Type B pancreatic cell (in vitro differentiated cells): ENCODE measurements at regions not wholly inside any gene's neighbourhood (a gene's known extent, or its start where the extent isn't known, plus 50 kb on each side); places are given as distances from the start of the nearest gene placed in this dataset.
A peak's percentile ranks its signal among the peaks of the same experiment; 100 is the strongest.

Experiments
- DNase-seq: peaks from one replicate; pipeline ENCODE4 v3.0.0; 2021; ENCODE audit warnings: mixed read lengths; ENCODE audit not compliant: unreplicated experiment; ENCODE audit errors: extremely low spot score
- H3K27ac Mint-ChIP-seq: 2 replicates; pipeline ENCODE4 v1.8.0; 2021; ENCODE audit warnings: mild to moderate bottlenecking, mixed read lengths
- H3K27me3 Mint-ChIP-seq: 2 replicates; pipeline ENCODE4 v1.8.0; 2021; ENCODE audit warnings: mixed read lengths
- H3K36me3 Mint-ChIP-seq: 2 replicates; pipeline ENCODE4 v1.8.0; 2021; ENCODE audit warnings: mixed read lengths
- H3K4me1 Mint-ChIP-seq: one replicate; pipeline ENCODE4 v1.8.0; 2021; ENCODE audit warnings: mixed read lengths; ENCODE audit not compliant: unreplicated experiment
- H3K4me3 Mint-ChIP-seq: 2 replicates; pipeline ENCODE4 v1.8.0; 2021; ENCODE audit warnings: mild to moderate bottlenecking, mixed read lengths
- H3K9me3 Mint-ChIP-seq: 2 replicates; pipeline ENCODE4 v1.8.0; 2021; ENCODE audit warnings: mixed read lengths
- CTCF ChIP-seq: fragments of 200-600 bp; sonication (generic); conservative IDR thresholded peaks from 2 replicates; pipeline ENCODE4 v1.5.0; 2021; ENCODE audit warnings: antibody characterized with exemption, mild to moderate bottlenecking

- Mint-ChIP-seq H3K4me1 (peaks cover 28% of the 10 kb centered on the region), H3K9me3 (peaks cover 5% of the 10 kb centered on the region), H3K27me3 (peaks cover 18% of the 10 kb centered on the region), H3K4me3 (no peak overlapping the region), H3K27ac (no peak overlapping the region), H3K36me3 (no peaks in the 10 kb centered on the region)
- DNase-seq, result no peak
- TF ChIP-seq CTCF, result no peak
Observed at GRCh38 chr10:78375854-78376785, 342.5 kb downstream of the RPS24 start.

GRCh38 chr10:78377356-78377755 is 343.7 kb downstream of the RPS24 start:
- no peaks in the 10 kb centered on the region for H3K36me3 Mint-ChIP-seq
- peaks cover 14% of the 10 kb centered on the region for H3K27me3 Mint-ChIP-seq
- peaks cover 5% of the 10 kb centered on the region for H3K9me3 Mint-ChIP-seq
- no peak for TF ChIP-seq CTCF
- no peak overlapping the region for H3K4me3 Mint-ChIP-seq
- no peak for DNase-seq
- peaks cover 25% of the 10 kb centered on the region for H3K4me1 Mint-ChIP-seq
- no peak overlapping the region for H3K27ac Mint-ChIP-seq

GRCh38 chr10:78378192-78378591 is 344.5 kb downstream of the RPS24 start:
- Mint-ChIP-seq H3K9me3 (peaks cover 5% of the 10 kb centered on the region), H3K36me3 (no peaks in the 10 kb centered on the region), H3K4me1 (peaks cover 22% of the 10 kb centered on the region), H3K4me3 (no peak overlapping the region), H3K27me3 (peaks cover 14% of the 10 kb centered on the region), H3K27ac (no peak overlapping the region)
- no peak for DNase-seq
- TF ChIP-seq CTCF, result no peak

- no peak for DNase-seq
- peak; percentile 75 for TF ChIP-seq CTCF
- H3K36me3 Mint-ChIP-seq, result no peaks in the 10 kb centered on the region
- H3K4me1 Mint-ChIP-seq, result peaks cover 11% of the 10 kb centered on the region
- H3K4me3 Mint-ChIP-seq, result no peak overlapping the region
- H3K9me3 Mint-ChIP-seq, result peaks cover 10% of the 10 kb centered on the region
- no peak overlapping the region for H3K27ac Mint-ChIP-seq
- peaks cover 17% of the 10 kb centered on the region for H3K27me3 Mint-ChIP-seq
Observed at GRCh38 chr10:78381107-78381506, 347.4 kb downstream of the RPS24 start.

GRCh38 chr10:78382047-78382446 is 348.4 kb downstream of the RPS24 start:
- no peak for DNase-seq
- Mint-ChIP-seq H3K27ac (no peak overlapping the region), H3K4me1 (peaks cover 11% of the 10 kb centered on the region), H3K4me3 (no peak overlapping the region), H3K27me3 (peaks cover 18% of the 10 kb centered on the region), H3K36me3 (no peaks in the 10 kb centered on the region), H3K9me3 (peaks cover 10% of the 10 kb centered on the region)
- no peak for TF ChIP-seq CTCF
